ENCODE measurements at regions not wholly inside any gene's neighbourhood (a gene's known extent, or its start where the extent isn't known, plus 50 kb on each side); places are given as distances from the start of the nearest gene placed in this dataset.

DNA sequence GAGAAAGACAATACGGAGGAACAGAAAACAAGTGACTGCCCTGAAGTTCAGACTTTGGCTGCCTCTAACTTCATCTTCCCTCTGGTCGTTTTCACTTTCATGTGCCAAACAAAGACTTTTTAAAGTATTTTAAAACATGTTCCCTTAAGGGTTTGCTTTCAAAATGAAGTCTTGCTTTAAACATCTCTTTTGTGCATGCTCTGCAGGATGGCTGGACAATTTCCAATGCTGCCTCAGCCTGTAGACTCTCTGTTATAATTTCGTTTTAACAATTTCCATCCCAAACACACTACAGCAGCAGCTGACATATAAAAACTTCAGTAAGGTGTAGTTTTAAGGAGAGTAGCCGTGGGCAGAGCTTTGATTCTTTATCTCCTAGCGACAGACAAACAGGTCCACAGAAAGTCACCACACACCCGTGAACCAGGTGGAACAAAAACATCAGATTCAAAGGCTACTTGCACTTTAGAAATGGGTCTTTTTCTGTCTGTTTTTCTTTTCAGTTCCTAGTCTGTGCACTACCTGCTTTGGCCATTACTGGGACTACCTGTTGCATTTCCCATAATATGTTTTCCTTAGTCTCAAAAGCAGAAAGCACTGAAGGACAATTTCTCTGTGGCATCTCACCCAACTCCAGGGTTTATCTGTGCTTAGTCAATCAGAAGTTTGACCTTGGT lies 308.9 kb downstream of the DTWD2 start:
- Mint-ChIP-seq H3K36me3 (peaks cover 7% of the 10 kb centered on the region), H3K4me1 (no peaks in the 10 kb centered on the region), H3K4me3 (no peak overlapping the region), H3K27me3 (ENCODE audit: low read depth in 2 of 2) (no peaks in the 10 kb centered on the region), H3K9me3 (peaks cover 12 to 16% of the 10 kb centered on the region in 2 donors), H3K27ac (no peak overlapping the region)
- no peaks in the 10 kb centered on the region for H3K36me3 ChIP-seq (ENCODE audit: control insufficient read depth, insufficient read depth, low read length)
- no peak overlapping the region for H3K27ac ChIP-seq (ENCODE audit: low read length)
- H3K9me3 ChIP-seq (ENCODE audit: control insufficient read depth, insufficient read depth, low read length), result no peaks in the 10 kb centered on the region
- H3K27me3 ChIP-seq (ENCODE audit: control insufficient read depth, insufficient read depth, low read length), result no peaks in the 10 kb centered on the region
- ATAC-seq (no peak), DNase-seq (no peak)
- H3K4me3 ChIP-seq (ENCODE audit: low read length), result no peak overlapping the region
- H3K4me1 ChIP-seq (ENCODE audit: control insufficient read depth, insufficient read depth, low read length), result no peaks in the 10 kb centered on the region
- TF ChIP-seq, protein P1, sequence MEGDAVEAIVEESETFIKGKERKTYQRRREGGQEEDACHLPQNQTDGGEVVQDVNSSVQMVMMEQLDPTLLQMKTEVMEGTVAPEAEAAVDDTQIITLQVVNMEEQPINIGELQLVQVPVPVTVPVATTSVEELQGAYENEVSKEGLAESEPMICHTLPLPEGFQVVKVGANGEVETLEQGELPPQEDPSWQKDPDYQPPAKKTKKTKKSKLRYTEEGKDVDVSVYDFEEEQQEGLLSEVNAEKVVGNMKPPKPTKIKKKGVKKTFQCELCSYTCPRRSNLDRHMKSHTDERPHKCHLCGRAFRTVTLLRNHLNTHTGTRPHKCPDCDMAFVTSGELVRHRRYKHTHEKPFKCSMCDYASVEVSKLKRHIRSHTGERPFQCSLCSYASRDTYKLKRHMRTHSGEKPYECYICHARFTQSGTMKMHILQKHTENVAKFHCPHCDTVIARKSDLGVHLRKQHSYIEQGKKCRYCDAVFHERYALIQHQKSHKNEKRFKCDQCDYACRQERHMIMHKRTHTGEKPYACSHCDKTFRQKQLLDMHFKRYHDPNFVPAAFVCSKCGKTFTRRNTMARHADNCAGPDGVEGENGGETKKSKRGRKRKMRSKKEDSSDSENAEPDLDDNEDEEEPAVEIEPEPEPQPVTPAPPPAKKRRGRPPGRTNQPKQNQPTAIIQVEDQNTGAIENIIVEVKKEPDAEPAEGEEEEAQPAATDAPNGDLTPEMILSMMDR (IDR thresholded peaks at IDR 0.05), result no peak
- WGBS (ENCODE audit: insufficient coverage), result 77% methylated on average over 5 of the region's 6 CpGs
- intact Hi-C loops (cut with micrococcal nuclease), result no loop called here

DNA sequence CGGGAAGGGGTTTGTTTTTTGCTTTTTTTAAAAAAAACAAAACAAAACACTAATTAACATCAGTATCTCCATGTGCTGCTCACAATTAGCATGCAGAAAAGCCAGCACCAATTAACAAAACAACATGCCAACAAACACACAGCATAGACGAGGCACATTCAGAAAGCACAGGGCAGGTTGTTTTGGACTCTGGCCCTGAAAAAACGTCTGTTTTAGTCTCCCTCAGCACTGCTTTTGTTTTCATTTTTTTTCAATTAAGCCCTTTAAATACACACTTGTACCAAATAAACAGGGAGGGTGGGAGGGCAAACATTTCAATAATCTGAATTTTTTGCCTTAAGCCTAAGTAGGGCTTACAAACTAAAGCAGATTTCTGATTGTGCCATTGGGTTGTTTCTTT lies 309.6 kb downstream of the DTWD2 start:
- H3K27me3 Mint-ChIP-seq (ENCODE audit: low read depth in 2 of 2), result no peaks in the 10 kb centered on the region
- ATAC-seq, result no peak
- WGBS (ENCODE audit: insufficient coverage), result 60% methylated on average over 3 of the region's 3 CpGs
- TF ChIP-seq, protein P1 (IDR thresholded peaks at IDR 0.05), result no peak
- no peak overlapping the region for H3K27ac ChIP-seq (ENCODE audit: low read length)
- H3K9me3 ChIP-seq (ENCODE audit: control insufficient read depth, insufficient read depth, low read length), result no peaks in the 10 kb centered on the region
- no peak overlapping the region for H3K27ac Mint-ChIP-seq
- no peaks in the 10 kb centered on the region for H3K4me1 Mint-ChIP-seq
- H3K36me3 ChIP-seq (ENCODE audit: control insufficient read depth, insufficient read depth, low read length), result no peaks in the 10 kb centered on the region
- H3K9me3 Mint-ChIP-seq, result peaks cover 14 to 16% of the 10 kb centered on the region in 2 donors
- H3K36me3 Mint-ChIP-seq, result peaks cover 7% of the 10 kb centered on the region
- H3K4me1 ChIP-seq (ENCODE audit: control insufficient read depth, insufficient read depth, low read length), result no peaks in the 10 kb centered on the region
- H3K27me3 ChIP-seq (ENCODE audit: control insufficient read depth, insufficient read depth, low read length), result no peaks in the 10 kb centered on the region
- no peak overlapping the region for H3K4me3 Mint-ChIP-seq
- H3K4me3 ChIP-seq (ENCODE audit: low read length), result no peak overlapping the region
- no peak for DNase-seq
- intact Hi-C loops (cut with micrococcal nuclease), result no loop called here

DNA sequence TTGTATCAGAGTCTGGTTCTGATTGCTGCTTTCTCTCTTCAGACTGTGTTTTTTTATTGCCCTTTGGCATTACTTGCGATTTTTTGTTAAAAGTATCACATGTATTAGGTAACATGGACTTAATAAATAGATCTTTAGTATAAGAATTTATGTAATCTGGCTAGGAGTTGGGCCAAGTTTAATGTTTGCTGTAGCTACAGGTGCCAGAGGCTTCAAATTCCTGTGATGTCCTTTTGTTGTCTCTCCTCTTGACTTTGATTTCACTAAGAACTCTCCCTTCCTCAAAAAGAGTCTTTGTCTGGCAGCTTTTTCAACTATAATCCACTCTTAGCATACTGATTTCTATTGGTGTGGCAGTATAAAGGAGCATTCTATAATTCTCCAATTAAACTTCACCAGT lies 313.1 kb downstream of the DTWD2 start:
- Histone ChIP-seq H3K27ac (ENCODE audit: low read length) (no peak overlapping the region), H3K27me3 (ENCODE audit: control insufficient read depth, insufficient read depth, low read length) (no peaks in the 10 kb centered on the region), H3K36me3 (ENCODE audit: control insufficient read depth, insufficient read depth, low read length) (no peaks in the 10 kb centered on the region), H3K4me1 (ENCODE audit: control insufficient read depth, insufficient read depth, low read length) (no peaks in the 10 kb centered on the region), H3K9me3 (ENCODE audit: control insufficient read depth, insufficient read depth, low read length) (no peaks in the 10 kb centered on the region), H3K4me3 (ENCODE audit: low read length) (no peak overlapping the region)
- H3K4me3 Mint-ChIP-seq, result no peak overlapping the region
- no peak for DNase-seq
- WGBS (ENCODE audit: insufficient coverage), result 50% methylated on average over 1 of the region's 1 CpG
- H3K27ac Mint-ChIP-seq, result no peak overlapping the region
- H3K36me3 Mint-ChIP-seq, result peaks cover 7% of the 10 kb centered on the region
- TF ChIP-seq, protein P1 (IDR thresholded peaks at IDR 0.05), result no peak
- intact Hi-C loops (cut with micrococcal nuclease), result no loop called here
- H3K27me3 Mint-ChIP-seq (ENCODE audit: low read depth in 2 of 2), result no peaks in the 10 kb centered on the region
- peaks cover 8 to 12% of the 10 kb centered on the region in 2 donors for H3K9me3 Mint-ChIP-seq
- no peaks in the 10 kb centered on the region for H3K4me1 Mint-ChIP-seq
- no peak for ATAC-seq

DNA sequence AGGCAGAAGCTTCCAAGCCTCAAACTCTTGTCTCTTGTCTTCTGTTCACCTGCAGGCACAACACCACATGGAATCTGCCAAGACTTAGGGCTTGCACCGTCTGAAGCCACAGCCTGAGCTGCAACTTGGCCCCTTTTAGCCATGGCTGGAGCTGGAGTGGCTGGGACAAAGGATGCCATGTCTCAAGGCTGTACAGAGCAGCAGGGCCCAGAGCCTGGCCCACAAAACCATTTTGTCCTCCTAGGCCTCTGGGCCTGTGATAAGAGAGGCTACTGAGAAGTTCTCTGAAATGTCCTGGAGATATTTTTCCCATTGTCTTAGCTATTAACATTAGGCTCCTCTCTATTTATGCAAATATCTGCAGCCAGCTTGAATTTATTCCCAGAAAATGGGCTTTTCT lies 330.8 kb downstream of the DTWD2 start:
- no peaks in the 10 kb centered on the region for H3K4me1 ChIP-seq (ENCODE audit: control insufficient read depth, insufficient read depth, low read length)
- H3K27me3 Mint-ChIP-seq (ENCODE audit: low read depth in 2 of 2), result no peaks in the 10 kb centered on the region
- intact Hi-C loops (cut with micrococcal nuclease), result no loop called here
- no peak overlapping the region for H3K27ac ChIP-seq (ENCODE audit: low read length)
- no peak overlapping the region for H3K27ac Mint-ChIP-seq
- no peak overlapping the region for H3K4me3 ChIP-seq (ENCODE audit: low read length)
- H3K36me3 Mint-ChIP-seq, result peaks cover 13% of the 10 kb centered on the region
- DNase-seq, result no peak
- H3K36me3 ChIP-seq (ENCODE audit: control insufficient read depth, insufficient read depth, low read length), result no peaks in the 10 kb centered on the region
- TF ChIP-seq, protein P1 (IDR thresholded peaks at IDR 0.05), result no peak
- H3K27me3 ChIP-seq (ENCODE audit: control insufficient read depth, insufficient read depth, low read length), result no peaks in the 10 kb centered on the region
- peaks cover 13 to 33% of the 10 kb centered on the region in 2 donors for H3K9me3 Mint-ChIP-seq
- WGBS (ENCODE audit: insufficient coverage), result 84% methylated on average over 1 of the region's 1 CpG
- H3K9me3 ChIP-seq (ENCODE audit: control insufficient read depth, insufficient read depth, low read length), result peaks cover 18% of the 10 kb centered on the region
- H3K4me3 Mint-ChIP-seq, result no peak overlapping the region
- H3K4me1 Mint-ChIP-seq, result no peaks in the 10 kb centered on the region
- ATAC-seq, result no peak
